T-helper 17 cell (primary cell): ENCODE measurements at regions not wholly inside any gene's neighbourhood (a gene's known extent, or its start where the extent isn't known, plus 50 kb on each side); places are given as distances from the start of the nearest gene placed in this dataset.
"Not testable (repeated sequence)": the region's sequence is repeated elsewhere in the genome, so short reads cannot be mapped to it uniquely, and the experiment has no call there.

Experiments used
- ATAC-seq: fragments of 150-1000 bp; cut with Tn5 transposase; 2 replicates; pipeline ENCODE4 v1.10.0; 2021; ENCODE audit warnings: mild to moderate bottlenecking, moderate library complexity
- DNase-seq, 3 donors: peaks; one replicate each; pipeline versions ENCODE4 v3.0.0 to v3.0.0-alpha.2; 2020 to 2021
- H3K9me3 ChIP-seq: one replicate; pipeline ENCODE4 v1.7.0; 2013; ENCODE audit warnings: low read length, mild to moderate bottlenecking; ENCODE audit not compliant: control insufficient read depth, poor library complexity, severe bottlenecking
- H3K27ac Mint-ChIP-seq: one replicate; pipeline ENCODE4 v1.8.0; 2022; ENCODE audit warnings: mild to moderate bottlenecking, moderate library complexity, mixed read lengths
- H3K27me3 Mint-ChIP-seq: one replicate; pipeline ENCODE4 v1.8.0; 2022; ENCODE audit warnings: mixed read lengths
- H3K36me3 Mint-ChIP-seq: one replicate; pipeline ENCODE4 v1.8.0; 2022; ENCODE audit warnings: low read depth, mixed read lengths
- H3K4me1 Mint-ChIP-seq: one replicate; pipeline ENCODE4 v1.8.0; 2022; ENCODE audit warnings: mild to moderate bottlenecking, mixed read lengths
- H3K4me3 Mint-ChIP-seq: one replicate; pipeline ENCODE4 v1.8.0; 2022; ENCODE audit warnings: mild to moderate bottlenecking, moderate library complexity, mixed read lengths

DNA sequence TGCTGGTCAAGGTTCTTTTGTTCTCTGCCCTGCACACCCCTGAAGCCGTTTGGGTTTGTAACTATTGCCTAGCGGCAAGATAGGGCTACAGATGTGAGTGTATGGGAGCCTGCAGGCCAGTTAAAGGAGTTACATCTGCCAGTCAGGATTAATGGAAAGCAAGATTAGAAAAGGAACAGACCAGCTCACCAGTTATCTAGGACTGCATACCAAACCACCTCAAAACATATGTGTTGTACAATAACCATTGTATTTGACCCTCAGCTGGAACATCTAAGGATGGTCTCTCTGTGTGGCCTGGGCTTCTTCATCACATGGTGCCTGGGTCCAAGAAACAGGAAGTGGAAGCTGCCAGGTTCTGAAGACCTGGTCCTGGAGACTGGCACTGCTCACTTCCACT, 52.5 kb upstream of the FBXO28 start:
- no peak overlapping the region for H3K27ac Mint-ChIP-seq
- DNase-seq (no peak), ATAC-seq (no peak)
- H3K4me3 Mint-ChIP-seq = no peak overlapping the region
- peaks cover 15% of the 10 kb centered on the region for H3K27me3 Mint-ChIP-seq
- H3K4me1 Mint-ChIP-seq = peaks cover 6% of the 10 kb centered on the region
- H3K36me3 Mint-ChIP-seq = no peaks in the 10 kb centered on the region
- no peaks in the 10 kb centered on the region for H3K9me3 ChIP-seq

DNA sequence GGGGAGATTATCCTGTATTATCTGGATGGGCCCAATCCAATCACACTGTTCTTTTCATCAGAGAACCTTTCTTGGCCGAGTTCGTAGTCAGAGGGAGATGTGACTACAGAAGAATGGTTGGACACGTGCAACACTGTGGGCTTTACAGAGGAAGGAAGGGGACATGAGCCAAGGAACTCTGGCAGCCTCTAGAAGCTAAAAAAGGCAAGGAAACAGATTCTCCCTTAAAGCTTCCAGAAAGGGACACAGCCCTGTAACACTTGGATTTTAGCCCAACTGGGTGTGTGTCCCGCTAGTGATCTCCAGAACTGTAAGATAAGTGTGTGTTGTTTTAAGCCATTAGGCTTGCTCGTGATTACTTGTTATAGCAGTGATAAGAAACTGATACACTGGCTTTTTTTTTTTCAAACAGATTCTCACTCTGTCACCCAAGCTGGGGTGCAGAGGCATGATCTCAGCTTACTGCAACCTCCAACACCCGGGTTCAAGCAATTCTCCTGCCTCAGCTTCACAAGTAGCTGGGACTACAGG, 53.9 kb upstream of the FBXO28 start:
- peaks cover under 1% of the 10 kb centered on the region for H3K4me1 Mint-ChIP-seq
- H3K27ac Mint-ChIP-seq = no peak overlapping the region
- no peaks in the 10 kb centered on the region for H3K9me3 ChIP-seq
- peaks cover 15% of the 10 kb centered on the region for H3K27me3 Mint-ChIP-seq
- H3K36me3 Mint-ChIP-seq = no peaks in the 10 kb centered on the region
- ATAC-seq (no peak), DNase-seq (no peak)
- H3K4me3 Mint-ChIP-seq = no peak overlapping the region

DNA sequence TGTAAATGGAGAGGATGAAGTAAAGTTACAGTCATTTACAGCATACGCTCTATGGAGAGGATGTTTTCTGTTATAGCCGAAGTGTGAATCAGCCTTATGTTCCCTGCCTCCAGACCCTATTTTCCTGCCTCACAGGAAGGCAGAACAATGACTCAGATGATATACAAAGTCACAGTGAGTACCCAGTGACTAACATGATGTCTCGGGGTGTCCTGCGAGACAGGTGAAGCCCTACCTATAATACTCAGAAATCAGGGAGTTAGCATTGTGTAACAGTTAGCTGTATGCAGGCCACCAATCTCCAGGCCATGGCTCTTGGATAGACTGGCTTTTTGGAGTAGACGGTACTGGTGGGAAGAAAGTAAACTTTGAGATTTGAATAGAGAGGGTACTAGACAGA, 55.6 kb upstream of the FBXO28 start:
- H3K4me1 Mint-ChIP-seq = no peaks in the 10 kb centered on the region
- peaks cover 8% of the 10 kb centered on the region for H3K27me3 Mint-ChIP-seq
- no peak overlapping the region for H3K4me3 Mint-ChIP-seq
- DNase-seq (no peak), ATAC-seq (no peak)
- no peak overlapping the region for H3K27ac Mint-ChIP-seq
- no peaks in the 10 kb centered on the region for H3K36me3 Mint-ChIP-seq
- no peaks in the 10 kb centered on the region for H3K9me3 ChIP-seq

DNA sequence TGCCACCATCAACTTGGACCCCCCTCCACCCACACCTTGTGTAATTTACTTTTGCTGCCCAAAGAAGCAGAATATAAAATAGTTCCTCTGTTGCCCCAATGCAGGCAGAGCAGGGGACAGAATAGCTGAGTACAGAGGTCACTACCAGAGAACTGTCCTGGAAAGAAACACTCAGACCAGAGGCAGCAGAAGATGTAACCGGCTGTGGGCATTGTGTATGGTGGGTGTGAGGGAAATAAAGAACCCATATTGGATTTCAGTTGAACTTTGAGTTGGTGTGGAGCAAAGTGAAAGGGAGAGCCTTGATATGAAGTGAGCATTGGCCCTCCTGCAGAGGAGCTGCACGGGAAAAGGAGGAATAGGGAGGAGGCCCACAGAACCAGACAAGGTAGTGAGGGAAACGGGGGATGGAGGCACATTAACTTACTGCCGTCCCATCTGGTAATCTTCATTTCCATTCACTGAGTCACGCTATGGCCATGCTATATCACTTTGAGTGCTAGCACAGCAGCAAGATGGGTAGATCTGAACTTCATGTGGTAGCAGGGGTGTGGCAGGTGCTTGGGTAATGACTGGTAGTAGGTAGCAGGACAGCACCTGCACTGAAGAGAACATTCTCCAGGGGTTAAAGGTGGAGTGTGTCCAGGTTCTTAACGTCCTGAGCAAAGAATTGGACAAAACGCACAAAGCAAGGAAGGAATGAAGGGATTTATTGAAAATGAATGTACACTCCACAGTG, 56.3 kb upstream of the FBXO28 start:
- no peaks in the 10 kb centered on the region for H3K4me1 Mint-ChIP-seq
- DNase-seq = no peak

DNA sequence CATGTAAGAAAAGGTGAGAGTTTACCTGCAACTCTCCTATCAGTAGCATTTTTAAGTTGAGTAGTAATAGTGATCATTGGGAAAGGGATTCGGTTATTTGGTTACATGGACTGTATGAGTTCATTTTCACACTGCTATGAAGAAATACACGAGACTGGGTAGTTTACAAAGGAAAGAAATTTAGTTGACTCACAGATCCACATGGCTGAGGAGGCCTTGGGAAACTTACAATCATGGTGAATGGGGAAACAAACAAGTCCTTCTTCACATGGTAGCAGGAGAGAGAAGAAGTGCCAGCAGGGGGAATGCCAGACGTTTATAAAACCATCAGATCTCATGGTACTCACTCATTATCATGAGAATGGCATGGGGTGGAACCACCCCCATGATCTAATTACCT, 59.3 kb upstream of the FBXO28 start:
- no peak overlapping the region for H3K4me3 Mint-ChIP-seq
- no peak overlapping the region for H3K27ac Mint-ChIP-seq
- H3K4me1 Mint-ChIP-seq = no peaks in the 10 kb centered on the region
- H3K27me3 Mint-ChIP-seq = peaks cover 7% of the 10 kb centered on the region
- ATAC-seq (no peak), DNase-seq (no peak)
- H3K9me3 ChIP-seq = no peaks in the 10 kb centered on the region
- no peaks in the 10 kb centered on the region for H3K36me3 Mint-ChIP-seq

More for the DNA sequence above, 56.3 kb upstream of the FBXO28 start:
- ATAC-seq = no peak
- no peak overlapping the region for H3K4me3 Mint-ChIP-seq
- no peaks in the 10 kb centered on the region for H3K9me3 ChIP-seq
- no peaks in the 10 kb centered on the region for H3K36me3 Mint-ChIP-seq
- H3K27me3 Mint-ChIP-seq = peaks cover 7% of the 10 kb centered on the region
- H3K27ac Mint-ChIP-seq = no peak overlapping the region

DNA sequence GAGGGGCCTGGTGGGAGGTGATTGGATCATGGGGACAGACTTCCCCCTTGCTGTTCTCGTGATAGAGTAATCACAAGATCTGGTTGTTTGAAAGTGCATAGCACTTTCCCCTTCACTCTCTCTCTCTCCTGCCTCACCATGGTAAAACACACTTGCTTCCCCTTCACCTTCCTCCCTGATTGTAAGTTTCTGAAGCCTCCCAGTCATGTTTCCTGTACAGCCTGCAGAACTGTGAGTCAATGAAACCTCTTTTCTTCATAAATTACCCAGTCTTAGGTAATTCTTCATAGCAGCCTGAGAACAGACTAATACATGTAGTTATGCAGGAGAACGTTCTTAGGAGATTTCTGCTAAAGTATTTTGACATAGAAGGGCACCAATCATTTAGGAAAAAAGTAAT, 59.9 kb upstream of the FBXO28 start:
- H3K4me1 Mint-ChIP-seq = no peaks in the 10 kb centered on the region
- H3K9me3 ChIP-seq = no peaks in the 10 kb centered on the region
- ATAC-seq (no peak), DNase-seq (no peak)
- H3K27me3 Mint-ChIP-seq = peaks cover 7% of the 10 kb centered on the region
- H3K36me3 Mint-ChIP-seq = no peaks in the 10 kb centered on the region
- no peak overlapping the region for H3K4me3 Mint-ChIP-seq
- H3K27ac Mint-ChIP-seq = no peak overlapping the region

DNA sequence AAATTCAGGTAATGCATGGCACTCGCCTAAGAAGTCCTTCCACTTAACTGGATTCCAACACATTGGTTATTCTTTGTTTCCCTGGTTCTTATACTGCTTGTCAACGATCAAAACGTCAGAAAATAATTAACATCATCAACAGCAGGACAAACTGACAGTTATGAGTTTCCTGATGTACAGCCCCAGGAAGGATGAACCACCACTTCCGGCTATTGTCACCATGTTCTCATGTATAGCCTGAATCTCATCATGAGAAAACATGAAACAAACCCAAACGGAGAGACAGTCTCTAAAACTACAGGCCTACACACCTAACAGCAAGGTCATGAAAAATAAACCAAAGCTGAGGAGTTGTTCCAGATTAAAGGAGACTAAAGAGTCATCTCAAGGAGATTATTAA, 60.5 kb upstream of the FBXO28 start:
- DNase-seq (no peak), ATAC-seq (no peak)
- no peaks in the 10 kb centered on the region for H3K9me3 ChIP-seq
- H3K27me3 Mint-ChIP-seq = peaks cover 7% of the 10 kb centered on the region
- H3K4me1 Mint-ChIP-seq = no peaks in the 10 kb centered on the region
- no peak overlapping the region for H3K4me3 Mint-ChIP-seq
- H3K36me3 Mint-ChIP-seq = no peaks in the 10 kb centered on the region
- H3K27ac Mint-ChIP-seq = no peak overlapping the region

DNA sequence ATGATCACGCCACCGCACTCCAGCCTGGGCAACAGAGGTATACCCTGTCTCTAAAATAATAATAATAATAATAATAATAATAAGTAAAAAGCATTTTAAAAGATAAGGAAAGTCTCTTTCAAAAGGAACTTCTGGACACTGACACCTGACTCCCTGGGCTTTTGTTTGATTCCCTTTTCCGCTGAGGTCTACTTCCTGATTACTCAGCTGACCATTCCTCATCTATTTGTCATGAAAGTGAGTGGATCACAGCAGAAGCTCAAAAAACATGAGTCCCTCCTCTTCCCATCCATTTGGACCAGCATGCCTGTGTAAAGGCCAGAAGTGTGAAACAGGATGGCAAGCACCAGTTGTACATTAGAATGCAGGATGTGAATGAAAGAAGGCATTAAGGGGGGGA, 61.1 kb upstream of the FBXO28 start:
- H3K4me3 Mint-ChIP-seq = no peak overlapping the region
- no peak overlapping the region for H3K27ac Mint-ChIP-seq
- H3K27me3 Mint-ChIP-seq = peaks cover 8% of the 10 kb centered on the region
- H3K36me3 Mint-ChIP-seq = no peaks in the 10 kb centered on the region
- H3K9me3 ChIP-seq = no peaks in the 10 kb centered on the region
- no peak for ATAC-seq
- no peak for DNase-seq
- no peaks in the 10 kb centered on the region for H3K4me1 Mint-ChIP-seq

DNA sequence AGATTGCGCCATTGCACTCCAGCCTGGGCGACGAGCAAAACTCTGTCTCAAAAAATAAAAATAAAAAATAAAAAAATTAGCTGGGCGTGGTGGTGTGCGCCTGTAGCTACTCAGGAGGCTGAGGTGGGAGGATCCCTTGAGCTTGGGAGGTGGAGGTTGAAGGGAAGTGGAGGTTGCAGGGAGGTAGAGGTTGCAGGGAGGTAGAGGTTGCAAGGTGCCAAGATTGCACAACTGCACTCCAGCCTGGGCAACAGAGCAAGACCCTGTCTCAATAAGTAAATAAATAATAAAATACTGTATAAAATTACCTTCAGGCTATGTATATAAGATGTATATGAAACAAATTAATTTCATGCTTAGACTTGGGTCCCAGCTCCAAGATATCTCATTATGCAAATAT, 62.1 kb upstream of the FBXO28 start:
- not testable (repeated sequence) for H3K27ac Mint-ChIP-seq, H3K36me3 Mint-ChIP-seq, H3K27me3 Mint-ChIP-seq, H3K4me1 Mint-ChIP-seq, ATAC-seq, H3K4me3 Mint-ChIP-seq, H3K9me3 ChIP-seq, DNase-seq

DNA sequence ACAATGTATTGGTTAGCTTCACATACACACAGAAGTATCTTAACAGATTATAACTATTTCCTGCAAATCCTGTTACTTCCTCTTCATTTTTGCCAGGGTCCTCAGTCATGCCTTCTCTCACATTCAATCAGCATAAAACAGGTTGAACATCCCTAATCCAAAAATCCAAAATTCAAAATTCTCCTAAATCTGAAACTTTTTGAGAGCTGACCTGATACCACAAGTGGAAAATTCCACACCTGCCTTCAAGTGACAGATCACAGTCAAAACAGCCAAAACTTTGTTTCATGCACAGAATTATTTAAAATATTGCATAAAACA, 62.9 kb upstream of the FBXO28 start:
- no peak overlapping the region for H3K4me3 Mint-ChIP-seq
- ATAC-seq (no peak), DNase-seq (no peak)
- H3K27ac Mint-ChIP-seq = no peak overlapping the region
- no peaks in the 10 kb centered on the region for H3K9me3 ChIP-seq
- H3K4me1 Mint-ChIP-seq = no peaks in the 10 kb centered on the region
- H3K27me3 Mint-ChIP-seq = peaks cover 9% of the 10 kb centered on the region
- no peaks in the 10 kb centered on the region for H3K36me3 Mint-ChIP-seq

DNA sequence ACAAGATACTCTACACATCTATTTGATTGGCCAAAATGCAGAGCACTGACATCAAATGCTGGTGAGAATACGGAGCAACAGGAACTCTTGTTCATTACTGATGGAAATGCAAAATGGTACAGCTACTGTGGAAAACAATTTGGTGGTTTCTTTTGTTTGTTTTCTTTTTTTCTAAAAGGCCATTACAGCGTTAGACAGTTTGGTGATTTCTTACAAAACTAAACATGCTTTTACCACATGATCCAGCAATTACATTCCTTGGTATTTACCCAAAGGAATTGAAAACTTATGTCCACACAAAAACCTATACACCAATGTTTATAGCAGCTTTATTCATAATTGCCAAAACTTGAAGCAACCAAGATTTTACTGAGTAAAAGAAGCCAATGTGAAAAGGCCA, 66.4 kb upstream of the FBXO28 start:
- no peak for ATAC-seq
- no peak overlapping the region for H3K27ac Mint-ChIP-seq
- H3K9me3 ChIP-seq = no peaks in the 10 kb centered on the region
- no peak for DNase-seq
- H3K27me3 Mint-ChIP-seq = peaks cover 19% of the 10 kb centered on the region
- H3K4me1 Mint-ChIP-seq = no peaks in the 10 kb centered on the region
- no peak overlapping the region for H3K4me3 Mint-ChIP-seq
- no peaks in the 10 kb centered on the region for H3K36me3 Mint-ChIP-seq

DNA sequence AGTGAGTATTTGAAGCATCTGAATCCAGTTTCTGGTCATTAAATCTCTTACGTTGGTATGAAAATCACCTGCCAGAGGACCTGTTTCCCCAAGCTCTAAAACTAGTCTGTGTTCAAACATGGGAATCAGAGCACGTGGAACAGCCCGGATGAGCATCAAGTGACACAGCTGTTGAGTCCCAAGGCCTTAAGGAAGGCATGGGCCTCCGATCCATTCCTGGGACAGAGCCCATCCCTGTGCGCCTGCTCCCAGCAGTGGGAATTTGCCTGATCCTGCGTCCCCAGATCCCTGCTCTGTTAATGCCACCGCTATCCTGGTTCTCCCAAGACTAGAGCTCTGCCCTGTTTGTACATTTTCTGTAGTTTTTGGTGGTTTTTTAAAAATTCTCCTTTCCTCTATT, 68.4 kb upstream of the FBXO28 start:
- Mint-ChIP-seq H3K4me3 (no peak overlapping the region), H3K27ac (no peak overlapping the region), H3K4me1 (no peaks in the 10 kb centered on the region), H3K27me3 (peaks cover 33% of the 10 kb centered on the region), H3K36me3 (no peaks in the 10 kb centered on the region)
- no peak for DNase-seq
- no peak for ATAC-seq
- no peaks in the 10 kb centered on the region for H3K9me3 ChIP-seq

DNA sequence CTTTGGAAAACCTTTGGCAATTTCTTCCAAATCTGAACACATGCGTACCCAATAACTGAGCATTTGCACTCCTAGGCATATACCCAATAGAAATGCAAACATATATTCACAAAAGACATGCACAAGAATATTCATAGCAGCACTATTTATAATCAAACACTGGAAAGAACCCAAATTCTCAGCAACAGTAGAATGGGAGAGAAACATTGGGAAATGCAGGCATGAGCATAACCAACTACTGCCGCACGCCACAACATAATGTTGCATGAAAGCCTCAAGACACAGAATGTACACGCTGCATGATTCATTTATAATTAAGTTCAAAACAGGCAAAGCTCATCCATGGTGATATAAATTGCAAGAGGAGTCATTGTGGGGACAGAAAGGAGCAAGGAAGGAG, 69.5 kb upstream of the FBXO28 start:
- no peak overlapping the region for H3K27ac Mint-ChIP-seq
- no peaks in the 10 kb centered on the region for H3K9me3 ChIP-seq
- peaks cover 33% of the 10 kb centered on the region for H3K27me3 Mint-ChIP-seq
- H3K36me3 Mint-ChIP-seq = no peaks in the 10 kb centered on the region
- no peak for DNase-seq
- no peaks in the 10 kb centered on the region for H3K4me1 Mint-ChIP-seq
- no peak for ATAC-seq
- H3K4me3 Mint-ChIP-seq = no peak overlapping the region

DNA sequence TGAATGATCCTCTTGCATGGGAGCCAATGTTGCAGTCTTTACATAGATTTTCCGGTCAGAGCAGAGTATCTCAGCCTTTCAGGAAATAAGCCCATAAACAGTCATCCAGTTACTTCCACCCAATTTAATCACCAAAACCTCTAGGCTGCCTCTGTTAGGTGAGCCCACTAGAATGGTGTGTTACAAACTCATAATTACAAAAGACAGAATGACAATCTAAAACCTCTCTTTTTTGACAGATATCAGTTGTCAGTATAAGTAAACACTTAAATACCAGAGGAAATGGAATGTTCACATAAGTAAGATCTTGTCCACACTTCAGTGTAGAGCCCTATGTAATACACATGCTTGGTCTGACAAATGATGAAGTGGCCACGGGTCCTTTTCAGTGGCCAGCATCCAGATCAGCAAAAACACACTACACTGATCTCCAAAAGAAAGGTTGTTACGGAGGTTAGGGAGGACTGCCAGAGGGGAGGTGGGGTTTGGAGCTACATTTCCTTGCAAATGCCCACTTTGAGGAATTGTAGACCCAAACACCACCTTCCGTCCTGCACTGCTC, 71.3 kb upstream of the FBXO28 start:
- ATAC-seq (no peak), DNase-seq (no peak)
- Mint-ChIP-seq H3K4me1 (no peaks in the 10 kb centered on the region), H3K36me3 (no peaks in the 10 kb centered on the region), H3K27me3 (peaks cover 29% of the 10 kb centered on the region), H3K4me3 (no peak overlapping the region), H3K27ac (no peak overlapping the region)
- H3K9me3 ChIP-seq = no peaks in the 10 kb centered on the region
